Caco-2 (cell line): ENCODE measurements at regions not wholly inside any gene's neighbourhood (a gene's known extent, or its start where the extent isn't known, plus 50 kb on each side); places are given as distances from the start of the nearest gene placed in this dataset.
A peak's percentile ranks its signal among the peaks of the same experiment; 100 is the strongest.

Source experiments
- BruUV-seq: library from RNA; stranded (reverse); fragments of 400-500 nt; replicated peaks from 2 replicates; lab custom pipeline; 2021; lab: Mats Ljungman, UMichigan
- CTCF ChIA-PET: fragments of 300-600 bp; sonication (Branson Sonifier 250); formaldehyde crosslinking; loops from one replicate; lab custom pipeline; 2022; ENCODE audit warnings: antibody characterized with exemption; lab: Charles Lee
- POLR2A ChIA-PET: fragments of 300-600 bp; sonication (Branson Sonifier 250); formaldehyde crosslinking; loops from one replicate; lab custom pipeline; 2022; ENCODE audit warnings: antibody characterized with exemption; lab: Charles Lee
- DNase-seq, 2 experiments: peaks; one replicate each; pipeline versions ENCODE4 v3.0.0 to v3.0.0-alpha.2; 2020 to 2022
- H3K27me3 ChIP-seq: replicated peaks from 2 replicates; pipeline ENCODE4 v1.6.0; 2011; ENCODE audit warnings: low read length; ENCODE audit not compliant: control insufficient read depth, insufficient read depth
- H3K36me3 ChIP-seq: 2 replicates; pipeline ENCODE4 v1.5.1; 2011; ENCODE audit warnings: low read length; ENCODE audit not compliant: control insufficient read depth, insufficient read depth
- H3K4me1 ChIP-seq: fragments of 250-450 bp; sonication (Bioruptor Pico); 2 replicates; pipeline ENCODE4 v1.5.1; 2020; ENCODE audit warnings: mild to moderate bottlenecking
- H3K4me3 ChIP-seq: 2 replicates; pipeline ENCODE4 v1.5.1; 2011; ENCODE audit warnings: low read depth, mild to moderate bottlenecking, control low read depth, low read length
- H3K9me3 ChIP-seq: fragments of 250-450 bp; sonication (Bioruptor Pico); 2 replicates; pipeline ENCODE4 v1.5.1; 2020; ENCODE audit warnings: mild to moderate bottlenecking, moderate library complexity
- H3K27ac Mint-ChIP-seq: one replicate; pipeline ENCODE4 v1.8.0; 2022; ENCODE audit warnings: mixed read lengths; ENCODE audit not compliant: unreplicated experiment
- H3K27me3 Mint-ChIP-seq: one replicate; pipeline ENCODE4 v1.8.0; 2022; ENCODE audit warnings: mixed read lengths; ENCODE audit not compliant: insufficient read depth, unreplicated experiment
- H3K36me3 Mint-ChIP-seq: one replicate; pipeline ENCODE4 v1.8.0; 2022; ENCODE audit warnings: mild to moderate bottlenecking, mixed read lengths; ENCODE audit not compliant: insufficient read depth, unreplicated experiment
- H3K4me1 Mint-ChIP-seq: one replicate; pipeline ENCODE4 v1.8.0; 2022; ENCODE audit warnings: low read depth, mixed read lengths; ENCODE audit not compliant: unreplicated experiment
- H3K4me3 Mint-ChIP-seq: one replicate; pipeline ENCODE4 v1.8.0; 2022; ENCODE audit warnings: mild to moderate bottlenecking, moderate library complexity, mixed read lengths; ENCODE audit not compliant: unreplicated experiment
- H3K9me3 Mint-ChIP-seq: one replicate; pipeline ENCODE4 v1.8.0; 2022; ENCODE audit warnings: mixed read lengths; ENCODE audit not compliant: unreplicated experiment
- intact Hi-C: fragments of 100-400 bp; cut with micrococcal nuclease; formaldehyde crosslinking; loops from one replicate; pipeline ENCODE4 v1.10.0; 2022; ENCODE audit not compliant: unreplicated experiment
- TF ChIP-seq, protein P1 (sequence below), 2 experiments: fragments of 200-600 bp in 1 of 2; IDR thresholded peaks; 1 replicate in 1 of 2; 2 replicates in 1 of 2; pipeline versions ENCODE4 v1.5.1 to v1.8.0; 2011 to 2022; ENCODE audit warnings: antibody characterized with exemption in 1 of 2, control low read depth in 1 of 2, inconsistent platforms in 1 of 2, low read depth in 1 of 2, low read length in 1 of 2, mild to moderate bottlenecking in 1 of 2, moderate library complexity in 1 of 2; ENCODE audit not compliant: insufficient read depth in 1 of 2, severe bottlenecking in 1 of 2, unreplicated experiment in 1 of 2

DNA sequence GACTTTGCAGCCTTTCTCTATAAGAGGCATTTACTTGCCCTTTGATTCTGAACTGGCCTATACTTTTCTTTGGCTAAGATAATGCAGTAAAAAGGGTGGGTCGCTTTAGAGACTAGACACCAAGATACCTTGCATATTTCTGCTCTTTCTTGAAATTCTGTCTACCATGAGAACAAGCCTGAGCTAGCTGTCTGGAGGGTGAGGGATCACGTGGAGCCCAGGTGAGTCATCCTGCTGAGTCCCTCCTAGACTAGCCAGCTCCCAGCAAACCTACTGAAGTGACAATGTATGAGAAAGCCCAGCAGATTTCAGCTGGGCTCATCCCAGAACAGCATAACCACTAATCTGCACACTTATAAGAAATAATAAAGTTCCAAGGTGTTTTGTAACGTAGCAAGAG, 408.0 kb upstream of the KAZN start:
- TF ChIP-seq, protein P1, sequence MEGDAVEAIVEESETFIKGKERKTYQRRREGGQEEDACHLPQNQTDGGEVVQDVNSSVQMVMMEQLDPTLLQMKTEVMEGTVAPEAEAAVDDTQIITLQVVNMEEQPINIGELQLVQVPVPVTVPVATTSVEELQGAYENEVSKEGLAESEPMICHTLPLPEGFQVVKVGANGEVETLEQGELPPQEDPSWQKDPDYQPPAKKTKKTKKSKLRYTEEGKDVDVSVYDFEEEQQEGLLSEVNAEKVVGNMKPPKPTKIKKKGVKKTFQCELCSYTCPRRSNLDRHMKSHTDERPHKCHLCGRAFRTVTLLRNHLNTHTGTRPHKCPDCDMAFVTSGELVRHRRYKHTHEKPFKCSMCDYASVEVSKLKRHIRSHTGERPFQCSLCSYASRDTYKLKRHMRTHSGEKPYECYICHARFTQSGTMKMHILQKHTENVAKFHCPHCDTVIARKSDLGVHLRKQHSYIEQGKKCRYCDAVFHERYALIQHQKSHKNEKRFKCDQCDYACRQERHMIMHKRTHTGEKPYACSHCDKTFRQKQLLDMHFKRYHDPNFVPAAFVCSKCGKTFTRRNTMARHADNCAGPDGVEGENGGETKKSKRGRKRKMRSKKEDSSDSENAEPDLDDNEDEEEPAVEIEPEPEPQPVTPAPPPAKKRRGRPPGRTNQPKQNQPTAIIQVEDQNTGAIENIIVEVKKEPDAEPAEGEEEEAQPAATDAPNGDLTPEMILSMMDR (IDR thresholded peaks at IDR 0.05; ENCODE audit: insufficient read depth in 1 of 2, low read depth in 1 of 2, low read length in 1 of 2, severe bottlenecking in 1 of 2, unreplicated experiment in 1 of 2): no peak
- intact Hi-C loops: no loop called here
- H3K27me3 Mint-ChIP-seq: no peaks in the 10 kb centered on the region
- no TSS peak for BruUV-seq
- H3K4me3 Mint-ChIP-seq: no peak overlapping the region
- ChIA-PET CTCF (no interaction called here), POLR2A (no interaction called here)
- no peaks in the 10 kb centered on the region for H3K36me3 Mint-ChIP-seq
- H3K9me3 ChIP-seq: no peaks in the 10 kb centered on the region
- H3K4me1 Mint-ChIP-seq: peaks cover 6% of the 10 kb centered on the region
- H3K36me3 ChIP-seq: no peaks in the 10 kb centered on the region
- no peaks in the 10 kb centered on the region for H3K27me3 ChIP-seq
- peaks cover 4% of the 10 kb centered on the region for H3K4me1 ChIP-seq
- peak; percentile 2 to 51 for DNase-seq
- H3K27ac Mint-ChIP-seq: no peak overlapping the region
- H3K9me3 Mint-ChIP-seq: peaks cover 10% of the 10 kb centered on the region
- no peak overlapping the region for H3K4me3 ChIP-seq

GRCh38 chr1:14194511-14194910, 404.0 kb upstream of the KAZN start:
- TF ChIP-seq, protein P1 (IDR thresholded peaks at IDR 0.05; ENCODE audit: insufficient read depth in 1 of 2, low read depth in 1 of 2, low read length in 1 of 2, severe bottlenecking in 1 of 2, unreplicated experiment in 1 of 2): no peak
- BruUV-seq: no TSS peak
- Mint-ChIP-seq H3K9me3 (no peaks in the 10 kb centered on the region), H3K4me3 (no peak overlapping the region), H3K4me1 (no peaks in the 10 kb centered on the region), H3K27me3 (no peaks in the 10 kb centered on the region), H3K36me3 (no peaks in the 10 kb centered on the region), H3K27ac (no peak overlapping the region)
- DNase-seq: no peak
- H3K4me3 ChIP-seq: no peak overlapping the region
- ChIA-PET CTCF (no interaction called here), POLR2A (no interaction called here)
- no peaks in the 10 kb centered on the region for H3K36me3 ChIP-seq
- H3K4me1 ChIP-seq: peaks cover 4% of the 10 kb centered on the region
- intact Hi-C loops: no loop called here
- H3K9me3 ChIP-seq: no peaks in the 10 kb centered on the region
- no peaks in the 10 kb centered on the region for H3K27me3 ChIP-seq

DNA sequence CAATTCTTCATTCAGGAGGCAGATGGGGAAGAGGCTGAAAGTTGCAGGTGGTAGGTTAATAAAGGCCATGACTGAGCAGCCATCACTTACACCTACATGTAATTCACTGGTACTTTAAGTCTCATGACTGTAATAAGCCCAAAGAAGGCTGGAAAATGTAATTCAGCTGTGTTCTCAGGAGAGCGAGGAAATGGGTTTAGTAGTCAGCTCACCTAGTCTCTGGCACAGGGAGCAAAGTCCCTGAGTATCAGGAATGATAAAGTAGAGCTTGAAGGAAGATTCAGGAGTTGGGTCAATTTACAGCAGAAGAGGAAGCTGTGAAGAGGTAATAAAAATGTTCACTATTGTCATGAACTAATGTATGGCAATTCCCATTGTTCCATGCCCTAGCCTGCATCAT, 393.4 kb upstream of the KAZN start:
- H3K36me3 Mint-ChIP-seq: no peaks in the 10 kb centered on the region
- no peak overlapping the region for H3K27ac Mint-ChIP-seq
- no peak overlapping the region for H3K4me3 ChIP-seq
- H3K9me3 Mint-ChIP-seq: no peaks in the 10 kb centered on the region
- BruUV-seq: no TSS peak
- TF ChIP-seq, protein P1 (IDR thresholded peaks at IDR 0.05; ENCODE audit: insufficient read depth in 1 of 2, low read depth in 1 of 2, low read length in 1 of 2, severe bottlenecking in 1 of 2, unreplicated experiment in 1 of 2): no peak
- no peaks in the 10 kb centered on the region for H3K4me1 Mint-ChIP-seq
- no peaks in the 10 kb centered on the region for H3K27me3 Mint-ChIP-seq
- no peaks in the 10 kb centered on the region for H3K36me3 ChIP-seq
- H3K9me3 ChIP-seq: no peaks in the 10 kb centered on the region
- no peaks in the 10 kb centered on the region for H3K27me3 ChIP-seq
- H3K4me3 Mint-ChIP-seq: no peak overlapping the region
- H3K4me1 ChIP-seq: no peaks in the 10 kb centered on the region
- intact Hi-C loops: no loop called here
- CTCF ChIA-PET: no interaction called here
- no peak for DNase-seq
- POLR2A ChIA-PET: no interaction called here
